Neural cell (in vitro differentiated cells): ENCODE measurements at regions not wholly inside any gene's neighbourhood (a gene's known extent, or its start where the extent isn't known, plus 50 kb on each side); places are given as distances from the start of the nearest gene placed in this dataset.

Experiments used
- H2AFZ ChIP-seq: fragments of 200-600, 300-800 bp; sonication (generic), shearing (Covaris generic); 2 replicates; pipeline ENCODE4 v1.6.0; 2014; ENCODE audit warnings: low read depth, mild to moderate bottlenecking, antibody characterized with exemption, low read length, moderate library complexity
- H3F3A ChIP-seq: fragments of 200-600 bp; shearing (Covaris generic); 2 replicates; pipeline ENCODE4 v1.6.1; 2016; ENCODE audit warnings: mild to moderate bottlenecking, moderate library complexity, mixed read lengths, antibody characterized with exemption, low read length; ENCODE audit not compliant: insufficient read depth, poor library complexity, severe bottlenecking
- H3K27ac ChIP-seq: fragments of 200-600, 300-800 bp; sonication (generic), shearing (Covaris generic); 2 replicates; pipeline ENCODE4 v1.5.1; 2014; ENCODE audit warnings: mild to moderate bottlenecking, low read length, moderate library complexity
- H3K27me3 ChIP-seq: fragments of 300-800, 200-600 bp; sonication (generic), shearing (Covaris generic); 2 replicates; pipeline ENCODE4 v1.6.0; 2014; ENCODE audit warnings: mild to moderate bottlenecking, low read depth, low read length, moderate library complexity; ENCODE audit not compliant: insufficient read depth
- H3K36me3 ChIP-seq: fragments of 300-800, 200-600 bp; sonication (generic), shearing (Covaris generic); 2 replicates; pipeline ENCODE4 v1.5.1; 2014; ENCODE audit warnings: mild to moderate bottlenecking, antibody characterized with exemption, low read length, moderate library complexity; ENCODE audit not compliant: insufficient read depth
- H3K4me2 ChIP-seq: fragments of 300-800, 200-600 bp; sonication (generic), shearing (Covaris generic); 2 replicates; pipeline ENCODE4 v1.6.0; 2014; ENCODE audit warnings: mild to moderate bottlenecking, low read length
- H3K4me3 ChIP-seq: fragments of 300-800, 200-600 bp; sonication (generic), shearing (Covaris generic); 2 replicates; pipeline ENCODE4 v1.5.1; 2014; ENCODE audit warnings: mild to moderate bottlenecking, low read length, moderate library complexity
- H3K79me2 ChIP-seq: fragments of 200-600 bp; shearing (Covaris generic); replicated peaks from 2 replicates; pipeline ENCODE4 v1.6.0; 2014; ENCODE audit warnings: mild to moderate bottlenecking, low read length, moderate library complexity; ENCODE audit not compliant: insufficient read depth
- H3K9ac ChIP-seq: fragments of 300-800, 200-600 bp; sonication (generic), shearing (Covaris generic); 2 replicates; pipeline ENCODE4 v1.6.1; 2016; ENCODE audit warnings: mild to moderate bottlenecking, low read length, mixed read lengths
- H3K9me2 ChIP-seq: fragments of 200-600 bp; shearing (Covaris generic); 2 replicates; pipeline ENCODE4 v1.6.1; 2016; ENCODE audit warnings: mild to moderate bottlenecking, low read length, mixed read lengths; ENCODE audit not compliant: insufficient read depth
- H3K9me3 ChIP-seq: fragments of 200-600, 300-800 bp; sonication (generic), shearing (Covaris generic); 2 replicates; pipeline ENCODE4 v1.6.1; 2016; ENCODE audit warnings: mild to moderate bottlenecking, mixed run types, low read length, moderate library complexity, mixed read lengths
- H4K20me1 ChIP-seq: fragments of 200-600 bp; shearing (Covaris generic); 2 replicates; pipeline ENCODE4 v1.6.1; 2016; ENCODE audit warnings: mild to moderate bottlenecking, mixed run types; ENCODE audit not compliant: insufficient read depth
- EP300 ChIP-seq: fragments of 450-650 bp; conservative IDR thresholded peaks from 2 replicates; pipeline ENCODE4 v1.6.1; 2014; ENCODE audit warnings: antibody characterized with exemption, mild to moderate bottlenecking, moderate library complexity; ENCODE audit not compliant: poor library complexity, severe bottlenecking
- EZH2 ChIP-seq: fragments of 200-600, 300-800 bp; shearing (Covaris generic), sonication (generic); IDR thresholded peaks from 2 replicates; pipeline ENCODE4 v1.6.1; 2014; ENCODE audit warnings: antibody characterized with exemption, low read length, borderline replicate concordance, mild to moderate bottlenecking; ENCODE audit not compliant: insufficient read depth, poor library complexity, severe bottlenecking
- MXI1 ChIP-seq: fragments of 450-650 bp; conservative IDR thresholded peaks from 2 replicates; pipeline ENCODE4 v1.6.1; 2014; ENCODE audit warnings: antibody characterized with exemption, mild to moderate bottlenecking; ENCODE audit not compliant: poor library complexity, severe bottlenecking
- POLR2AphosphoS5 ChIP-seq: IDR thresholded peaks from 2 replicates; pipeline ENCODE4 v1.6.1; 2012
- RAD21 ChIP-seq: fragments of 450-650 bp; conservative IDR thresholded peaks from 2 replicates; pipeline ENCODE4 v1.6.1; 2014; ENCODE audit warnings: antibody characterized with exemption, mild to moderate bottlenecking, moderate library complexity
- SMC3 ChIP-seq: fragments of 450-650 bp; conservative IDR thresholded peaks from 2 replicates; pipeline ENCODE4 v1.6.1; 2014; ENCODE audit warnings: antibody characterized with exemption, mild to moderate bottlenecking, moderate library complexity; ENCODE audit not compliant: poor library complexity
- TAF1 ChIP-seq: IDR thresholded peaks from 2 replicates; pipeline ENCODE4 v1.6.1; 2012; ENCODE audit warnings: low read depth
- TF ChIP-seq, protein P1 (sequence below): IDR thresholded peaks from 2 replicates; pipeline ENCODE4 v1.6.1; 2012; ENCODE audit warnings: borderline replicate concordance
- TF ChIP-seq, protein P2 (sequence below): fragments of 450-650 bp; IDR thresholded peaks from 2 replicates; pipeline ENCODE4 v1.5.1; 2014; ENCODE audit warnings: antibody characterized with exemption, mild to moderate bottlenecking, moderate library complexity; ENCODE audit not compliant: poor library complexity, severe bottlenecking

- no peaks in the 10 kb centered on the region for H3K27me3 ChIP-seq
- H3K4me3 ChIP-seq = no peak overlapping the region
- H4K20me1 ChIP-seq = no peaks in the 10 kb centered on the region
- H3K36me3 ChIP-seq = no peaks in the 10 kb centered on the region
- H3K9me3 ChIP-seq = no peaks in the 10 kb centered on the region
- H3K9me2 ChIP-seq = no peaks in the 10 kb centered on the region
- no peak overlapping the region for H3K4me2 ChIP-seq
- H3K27ac ChIP-seq = no peak overlapping the region
- H2AFZ ChIP-seq = no peak overlapping the region
- H3K79me2 ChIP-seq = no peaks in the 10 kb centered on the region
- no peaks in the 10 kb centered on the region for H3F3A ChIP-seq
- H3K9ac ChIP-seq = no peak overlapping the region
- TF ChIP-seq MXI1 = no peak
- no peak for TF ChIP-seq SMC3
- TF ChIP-seq POLR2AphosphoS5 = no peak
- TF ChIP-seq EZH2 = no peak
- TF ChIP-seq, protein P1, sequence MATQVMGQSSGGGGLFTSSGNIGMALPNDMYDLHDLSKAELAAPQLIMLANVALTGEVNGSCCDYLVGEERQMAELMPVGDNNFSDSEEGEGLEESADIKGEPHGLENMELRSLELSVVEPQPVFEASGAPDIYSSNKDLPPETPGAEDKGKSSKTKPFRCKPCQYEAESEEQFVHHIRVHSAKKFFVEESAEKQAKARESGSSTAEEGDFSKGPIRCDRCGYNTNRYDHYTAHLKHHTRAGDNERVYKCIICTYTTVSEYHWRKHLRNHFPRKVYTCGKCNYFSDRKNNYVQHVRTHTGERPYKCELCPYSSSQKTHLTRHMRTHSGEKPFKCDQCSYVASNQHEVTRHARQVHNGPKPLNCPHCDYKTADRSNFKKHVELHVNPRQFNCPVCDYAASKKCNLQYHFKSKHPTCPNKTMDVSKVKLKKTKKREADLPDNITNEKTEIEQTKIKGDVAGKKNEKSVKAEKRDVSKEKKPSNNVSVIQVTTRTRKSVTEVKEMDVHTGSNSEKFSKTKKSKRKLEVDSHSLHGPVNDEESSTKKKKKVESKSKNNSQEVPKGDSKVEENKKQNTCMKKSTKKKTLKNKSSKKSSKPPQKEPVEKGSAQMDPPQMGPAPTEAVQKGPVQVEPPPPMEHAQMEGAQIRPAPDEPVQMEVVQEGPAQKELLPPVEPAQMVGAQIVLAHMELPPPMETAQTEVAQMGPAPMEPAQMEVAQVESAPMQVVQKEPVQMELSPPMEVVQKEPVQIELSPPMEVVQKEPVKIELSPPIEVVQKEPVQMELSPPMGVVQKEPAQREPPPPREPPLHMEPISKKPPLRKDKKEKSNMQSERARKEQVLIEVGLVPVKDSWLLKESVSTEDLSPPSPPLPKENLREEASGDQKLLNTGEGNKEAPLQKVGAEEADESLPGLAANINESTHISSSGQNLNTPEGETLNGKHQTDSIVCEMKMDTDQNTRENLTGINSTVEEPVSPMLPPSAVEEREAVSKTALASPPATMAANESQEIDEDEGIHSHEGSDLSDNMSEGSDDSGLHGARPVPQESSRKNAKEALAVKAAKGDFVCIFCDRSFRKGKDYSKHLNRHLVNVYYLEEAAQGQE = no peak
- no peak for TF ChIP-seq TAF1
- TF ChIP-seq, protein P2, sequence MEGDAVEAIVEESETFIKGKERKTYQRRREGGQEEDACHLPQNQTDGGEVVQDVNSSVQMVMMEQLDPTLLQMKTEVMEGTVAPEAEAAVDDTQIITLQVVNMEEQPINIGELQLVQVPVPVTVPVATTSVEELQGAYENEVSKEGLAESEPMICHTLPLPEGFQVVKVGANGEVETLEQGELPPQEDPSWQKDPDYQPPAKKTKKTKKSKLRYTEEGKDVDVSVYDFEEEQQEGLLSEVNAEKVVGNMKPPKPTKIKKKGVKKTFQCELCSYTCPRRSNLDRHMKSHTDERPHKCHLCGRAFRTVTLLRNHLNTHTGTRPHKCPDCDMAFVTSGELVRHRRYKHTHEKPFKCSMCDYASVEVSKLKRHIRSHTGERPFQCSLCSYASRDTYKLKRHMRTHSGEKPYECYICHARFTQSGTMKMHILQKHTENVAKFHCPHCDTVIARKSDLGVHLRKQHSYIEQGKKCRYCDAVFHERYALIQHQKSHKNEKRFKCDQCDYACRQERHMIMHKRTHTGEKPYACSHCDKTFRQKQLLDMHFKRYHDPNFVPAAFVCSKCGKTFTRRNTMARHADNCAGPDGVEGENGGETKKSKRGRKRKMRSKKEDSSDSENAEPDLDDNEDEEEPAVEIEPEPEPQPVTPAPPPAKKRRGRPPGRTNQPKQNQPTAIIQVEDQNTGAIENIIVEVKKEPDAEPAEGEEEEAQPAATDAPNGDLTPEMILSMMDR = no peak
- no peak for TF ChIP-seq EP300
- TF ChIP-seq RAD21 = no peak
Observed at GRCh38 chr18:41009926-41010325, 945.1 kb upstream of the PIK3C3 start.

GRCh38 chr18:41004324-41004723 lies 950.7 kb upstream of the PIK3C3 start:
- Histone ChIP-seq H3K9me2 (no peaks in the 10 kb centered on the region), H3K4me2 (no peak overlapping the region), H4K20me1 (no peaks in the 10 kb centered on the region), H2AFZ (no peak overlapping the region), H3K27me3 (no peaks in the 10 kb centered on the region), H3K36me3 (no peaks in the 10 kb centered on the region), H3K9ac (no peak overlapping the region), H3K9me3 (no peaks in the 10 kb centered on the region), H3F3A (no peaks in the 10 kb centered on the region), H3K79me2 (no peaks in the 10 kb centered on the region), H3K27ac (no peak overlapping the region), H3K4me3 (no peak overlapping the region)
- TF ChIP-seq, protein P2 = no peak
- TF ChIP-seq RAD21 (no peak), SMC3 (no peak), POLR2AphosphoS5 (no peak), MXI1 (no peak), EZH2 (no peak), TAF1 (no peak), EP300 (no peak)
- TF ChIP-seq, protein P1 = no peak
